T-cell (primary cell): ENCODE measurements at regions not wholly inside any gene's neighbourhood (a gene's known extent, or its start where the extent isn't known, plus 50 kb on each side); places are given as distances from the start of the nearest gene placed in this dataset.
A peak's percentile ranks its signal among the peaks of the same experiment; 100 is the strongest.
"Not testable (repeated sequence)": the region's sequence is repeated elsewhere in the genome, so short reads cannot be mapped to it uniquely, and the experiment has no call there.

Source experiments
- ATAC-seq, 4 experiments: fragments of 200-7000 bp in 3 of 4; fragments of 150-1000 bp in 1 of 4; cut with Tn5 transposase; replicated peaks in 1 of 4; 1 replicate in 3 of 4; 2 replicates in 1 of 4; pipeline ENCODE4 v1.10.0; 2021; ENCODE audit warnings: moderate library complexity in 3 of 4, mild to moderate bottlenecking in 2 of 4, moderate number of reproducible peaks in 1 of 4
- CTCF ChIA-PET, 2 donors: fragments of 300-600 bp; sonication (Branson Sonifier 250); formaldehyde crosslinking; loops; one replicate each; lab custom pipeline; 2022; ENCODE audit warnings: antibody characterized with exemption in 2 of 2; lab: Charles Lee
- POLR2A ChIA-PET, 2 donors: fragments of 300-600 bp; sonication (Branson Sonifier 250); formaldehyde crosslinking; loops; one replicate each; lab custom pipeline; 2022; ENCODE audit warnings: antibody characterized with exemption in 2 of 2; lab: Charles Lee
- DNase-seq, 35 experiments: peaks; one replicate each; pipeline versions ENCODE4 v3.0.0 to v3.0.0-alpha.2; 2013 to 2023
- H3K27ac ChIP-seq: one replicate; pipeline ENCODE4 v1.5.1; 2013; ENCODE audit warnings: low read length
- H3K27me3 ChIP-seq, 2 experiments: replicated peaks in 1 of 2; 1 replicate in 1 of 2; 2 replicates in 1 of 2; pipeline versions ENCODE4 v1.6.1 to v1.7.0; 2013; ENCODE audit warnings: low read length in 1 of 2, mixed read lengths in 1 of 2; ENCODE audit not compliant: control insufficient read depth in 2 of 2, insufficient read depth in 2 of 2; ENCODE audit errors: extremely low read depth in 1 of 2
- H3K36me3 ChIP-seq, 2 donors: 1 replicate in 1 of 2; 2 replicates in 1 of 2; pipeline versions ENCODE4 v1.6.1 to v1.7.0; 2013; ENCODE audit warnings: low read length in 1 of 2; ENCODE audit not compliant: control insufficient read depth in 2 of 2, insufficient read depth in 1 of 2; ENCODE audit errors: extremely low read depth in 1 of 2
- H3K4me1 ChIP-seq, 2 experiments: 1 replicate in 1 of 2; 2 replicates in 1 of 2; pipeline versions ENCODE4 v1.6.1 to v1.7.0; 2013; ENCODE audit warnings: low read length in 2 of 2, mixed read lengths in 1 of 2; ENCODE audit not compliant: insufficient read depth in 2 of 2, control insufficient read depth in 1 of 2; ENCODE audit errors: extremely low read depth in 1 of 2
- H3K4me3 ChIP-seq, 2 donors: 1 replicate in 1 of 2; 2 replicates in 1 of 2; pipeline versions ENCODE4 v1.5.1 to v1.7.0; 2013; ENCODE audit warnings: mild to moderate bottlenecking in 2 of 2, low read length in 1 of 2, moderate library complexity in 1 of 2; ENCODE audit not compliant: control insufficient read depth in 1 of 2; ENCODE audit errors: extremely low read depth in 1 of 2
- H3K9me3 ChIP-seq: 2 replicates; pipeline ENCODE4 v1.7.0; 2013
- H3K27ac Mint-ChIP-seq, 2 donors: one replicate each; pipeline ENCODE4 v1.8.0; 2020 to 2021; ENCODE audit warnings: mild to moderate bottlenecking in 2 of 2, mixed read lengths in 2 of 2
- H3K27me3 Mint-ChIP-seq, 2 donors: one replicate each; pipeline ENCODE4 v1.8.0; 2021 to 2022; ENCODE audit warnings: mixed read lengths in 2 of 2
- H3K36me3 Mint-ChIP-seq: one replicate; pipeline ENCODE4 v1.8.0; 2021; ENCODE audit warnings: mixed read lengths
- H3K4me1 Mint-ChIP-seq, 3 donors: one replicate each; pipeline ENCODE4 v1.8.0; 2020 to 2022; ENCODE audit warnings: mixed read lengths in 3 of 3, mild to moderate bottlenecking in 1 of 3
- H3K4me3 Mint-ChIP-seq, 3 donors: one replicate each; pipeline ENCODE4 v1.8.0; 2020 to 2022; ENCODE audit warnings: mild to moderate bottlenecking in 3 of 3, mixed read lengths in 3 of 3, moderate library complexity in 3 of 3
- H3K9me3 Mint-ChIP-seq, 3 donors: one replicate each; pipeline ENCODE4 v1.8.0; 2020 to 2022; ENCODE audit warnings: mixed read lengths in 3 of 3
- WGBS: methylation state at CpG from one replicate; pipeline ENCODE4 v1.1.5; 2013; ENCODE audit warnings: missing lambda C conversion rate; ENCODE audit not compliant: insufficient coverage; 5-methylcytosine and 5-hydroxymethylcytosine counted together

DNA sequence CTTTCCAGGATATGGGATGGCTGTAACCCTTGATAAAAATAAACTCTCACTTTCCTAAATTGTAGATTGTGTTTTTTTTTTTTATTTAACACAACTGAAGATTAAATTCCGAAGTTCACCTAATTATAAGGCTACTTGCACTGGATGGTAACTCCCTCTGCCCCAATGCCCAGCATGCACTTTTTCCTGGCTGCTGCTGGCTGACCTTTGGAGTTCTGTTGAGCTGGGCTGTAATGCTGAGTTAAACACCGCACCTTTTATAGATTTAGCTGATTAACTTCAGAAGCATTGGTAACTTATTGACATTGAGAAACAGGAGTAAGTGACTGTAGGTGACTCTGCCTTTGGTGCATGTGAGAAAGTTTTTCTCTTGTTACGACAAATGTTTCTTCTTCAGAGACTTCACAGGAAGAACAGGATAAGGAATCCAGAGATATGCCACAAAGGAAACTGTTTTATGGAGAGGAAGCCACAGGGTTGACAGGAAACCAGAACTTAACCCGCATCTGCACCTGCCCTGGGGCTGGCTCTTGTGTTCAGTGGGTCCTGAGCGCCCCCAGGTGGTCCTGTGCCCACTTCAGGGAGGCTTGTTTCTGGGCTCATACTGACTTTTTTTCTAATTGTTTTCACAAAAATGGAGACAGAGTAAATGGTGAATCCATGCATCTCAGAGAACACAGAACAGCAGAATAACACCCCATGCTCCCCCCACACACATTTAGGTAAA is 1240.3 kb downstream of the TMEM121 start:
- POLR2A ChIA-PET: interaction anchor here in 1 of 2 donors (0.6 kb wide), 1 partner anchor 104 kb away, joined by 3 read pairs; no protein-coding TSS in a partner anchor
- H3K27ac ChIP-seq: not testable (repeated sequence)

DNA sequence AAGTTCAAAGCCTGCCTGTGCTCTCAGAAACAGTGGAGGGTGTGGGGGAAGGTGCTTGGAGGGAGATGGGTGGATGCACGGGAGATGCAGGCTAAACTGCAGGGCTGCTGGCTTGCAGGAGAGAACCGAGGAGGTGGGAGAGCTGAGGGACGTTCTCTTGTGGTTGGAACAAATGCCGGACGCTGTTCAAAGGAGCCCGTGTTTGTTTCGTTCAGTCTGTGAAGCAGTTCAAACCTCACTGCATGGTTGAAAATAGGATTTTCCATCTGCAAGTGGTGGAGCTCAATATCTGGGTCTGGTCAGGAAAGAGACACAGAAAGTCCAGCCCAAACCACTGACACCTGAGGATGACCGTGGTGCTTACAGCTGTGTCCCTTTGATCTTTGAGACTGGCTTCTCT is 1241.8 kb downstream of the TMEM121 start:
- H3K9me3 Mint-ChIP-seq, H3K36me3 Mint-ChIP-seq, H3K27me3 ChIP-seq, ATAC-seq, H3K9me3 ChIP-seq, H3K27me3 Mint-ChIP-seq, POLR2A ChIA-PET, H3K4me3 ChIP-seq, CTCF ChIA-PET, DNase-seq, H3K27ac ChIP-seq, H3K36me3 ChIP-seq: not testable (repeated sequence)
- Mint-ChIP-seq H3K27ac (peak overlapping the region; percentile 58 to 87), H3K4me3 (peak overlapping the region in 1 of 3 donors; percentile 9), H3K4me1 (peaks cover 41 to 56% (median 48%) of the 10 kb centered on the region in 3 donors)
- peaks cover 13 to 26% of the 10 kb centered on the region in 2 experiments for H3K4me1 ChIP-seq
- WGBS: 56% methylated on average over 5 of the region's 8 CpGs

More for the DNA sequence above, 1240.3 kb downstream of the TMEM121 start:
- peaks cover 43 to 56% (median 48%) of the 10 kb centered on the region in 3 donors for H3K4me1 Mint-ChIP-seq
- not testable (repeated sequence) for H3K36me3 Mint-ChIP-seq, H3K36me3 ChIP-seq, H3K27me3 Mint-ChIP-seq, H3K4me3 ChIP-seq, H3K9me3 Mint-ChIP-seq, H3K27me3 ChIP-seq, H3K9me3 ChIP-seq
- DNase-seq: peak; percentile 23 to 80 (median 56)
- peak overlapping the region in 2 of 3 donors; percentile 34 to 70 for H3K4me3 Mint-ChIP-seq
- WGBS: 10% methylated on average over 2 of the region's 5 CpGs
- peak; percentile 43 to 77 (median 56) for ATAC-seq
- peak overlapping the region; percentile 74 to 92 for H3K27ac Mint-ChIP-seq
- peaks cover 13 to 33% of the 10 kb centered on the region in 2 experiments for H3K4me1 ChIP-seq
- CTCF ChIA-PET: interaction anchor here (0.7 to 1.5 kb wide), 3 partner anchors 10 to 214 kb away, joined by 4 to 5 read pairs (median 4); no protein-coding TSS in a partner anchor

DNA sequence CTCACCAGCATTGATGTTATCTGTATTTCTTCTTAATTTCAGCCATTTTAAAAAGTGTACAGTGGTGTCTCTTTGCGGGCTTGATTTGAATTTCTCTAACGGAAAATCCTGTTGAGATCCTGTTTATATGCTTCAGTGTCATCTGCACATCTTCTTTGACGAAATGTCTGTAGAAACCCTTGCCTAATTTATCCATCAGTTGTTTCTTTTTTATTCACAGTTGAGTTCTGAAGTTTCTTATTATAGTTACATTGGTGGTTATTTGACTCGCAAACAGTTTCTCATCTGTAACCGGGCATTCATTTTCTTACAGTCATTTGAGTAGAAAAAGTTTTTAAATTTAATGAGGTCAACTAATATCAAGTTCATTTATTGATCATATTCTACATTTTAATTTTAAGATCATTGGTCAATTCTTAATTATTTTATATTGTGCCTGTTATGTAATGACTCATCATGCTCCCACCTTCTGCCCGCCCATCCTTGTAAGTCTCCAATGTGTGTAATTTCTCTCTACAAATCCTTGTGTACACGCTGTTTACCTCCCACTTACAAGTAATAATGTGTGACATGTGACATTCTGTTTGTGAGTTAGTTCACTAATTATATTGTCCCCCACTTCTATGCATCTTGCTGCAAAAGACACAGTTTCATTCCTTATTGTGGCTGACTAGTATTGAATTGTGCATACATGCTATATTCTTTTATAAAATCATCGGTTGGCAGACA is 1242.8 kb downstream of the TMEM121 start:
- CTCF ChIA-PET, H3K27me3 Mint-ChIP-seq, H3K4me3 ChIP-seq, H3K27ac ChIP-seq, H3K36me3 Mint-ChIP-seq, H3K9me3 ChIP-seq, H3K27me3 ChIP-seq, POLR2A ChIA-PET, DNase-seq, H3K9me3 Mint-ChIP-seq, H3K36me3 ChIP-seq, ATAC-seq: not testable (repeated sequence)
- peaks cover 41 to 54% (median 48%) of the 10 kb centered on the region in 3 donors for H3K4me1 Mint-ChIP-seq
- no CpG with 5 or more reads among the region's 8 CpGs for WGBS
- peak overlapping the region; percentile 64 to 91 for H3K27ac Mint-ChIP-seq
- peak overlapping the region in 2 of 3 donors; percentile 4 to 42 for H3K4me3 Mint-ChIP-seq
- peaks cover 13 to 26% of the 10 kb centered on the region in 2 experiments for H3K4me1 ChIP-seq

DNA sequence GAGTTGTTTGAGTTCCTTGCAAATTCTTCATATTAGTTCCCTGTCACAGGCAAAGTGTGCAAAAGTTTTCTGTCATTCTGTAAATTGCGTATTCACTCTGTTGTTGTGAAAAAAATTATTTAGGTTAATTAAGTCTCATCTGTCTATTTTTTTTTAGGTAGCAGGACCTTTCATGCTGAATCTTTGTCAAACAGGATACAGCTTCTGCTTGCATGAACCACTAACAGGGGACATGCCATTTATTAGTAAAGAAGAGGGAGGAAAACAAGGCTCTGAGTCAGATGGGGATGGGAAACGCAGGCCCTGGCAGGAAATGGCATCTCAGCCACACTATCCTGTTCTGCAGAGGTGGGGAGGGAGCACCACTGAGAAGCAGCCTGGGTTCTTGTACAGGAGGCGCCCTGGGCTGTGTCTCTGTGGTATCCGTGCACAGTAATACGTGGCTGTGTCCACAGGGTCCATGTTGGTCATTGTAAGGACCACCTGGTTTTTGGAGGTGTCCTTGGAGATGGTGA is 1243.8 kb downstream of the TMEM121 start:
- H3K4me3 ChIP-seq, H3K27me3 ChIP-seq, H3K9me3 Mint-ChIP-seq, H3K9me3 ChIP-seq, H3K27me3 Mint-ChIP-seq, H3K36me3 Mint-ChIP-seq, H3K36me3 ChIP-seq, DNase-seq, CTCF ChIA-PET, POLR2A ChIA-PET: not testable (repeated sequence)
- Histone ChIP-seq H3K4me1 (peaks cover 13 to 32% of the 10 kb centered on the region in 2 experiments), H3K27ac (peak overlapping the region; percentile 29)
- Mint-ChIP-seq H3K27ac (peak overlapping the region; percentile 77 to 91), H3K4me1 (peaks cover 45 to 54% (median 46%) of the 10 kb centered on the region in 3 donors), H3K4me3 (peak overlapping the region in 2 of 3 donors; percentile 31 to 42)
- no CpG with 5 or more reads among the region's 5 CpGs for WGBS
- ATAC-seq: peak; percentile 73 to 85 (median 76)

DNA sequence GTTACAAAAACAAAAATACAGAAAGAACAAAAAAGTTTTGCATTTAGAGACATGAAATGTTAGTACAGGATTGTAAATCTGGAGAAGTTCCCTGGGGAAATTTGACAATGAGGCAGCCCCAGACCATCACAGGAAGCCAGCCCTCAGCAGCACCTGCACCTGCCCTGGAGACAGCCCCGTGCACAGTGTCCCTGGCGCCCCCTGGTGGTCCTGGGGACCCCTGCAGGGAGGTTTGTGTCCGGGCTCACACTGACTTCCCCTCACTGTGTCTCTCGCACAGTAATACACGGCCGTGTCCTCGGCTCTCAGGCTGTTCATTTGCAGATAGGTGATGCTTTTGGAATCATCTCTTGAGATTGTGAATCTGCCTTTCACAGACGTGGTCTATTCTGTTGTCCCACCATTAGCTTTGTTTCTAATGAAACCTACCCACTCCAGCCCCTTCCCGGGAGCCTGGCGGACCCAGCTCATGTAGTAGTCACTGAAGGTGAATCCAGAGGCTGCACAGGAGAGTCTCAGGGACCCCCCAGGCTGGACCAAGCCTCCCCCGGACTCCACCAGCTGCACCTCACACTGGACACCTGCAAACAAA is 1248.6 kb downstream of the TMEM121 start:
- H3K27me3 Mint-ChIP-seq, H3K27me3 ChIP-seq, POLR2A ChIA-PET, H3K4me3 ChIP-seq, H3K4me3 Mint-ChIP-seq, H3K9me3 Mint-ChIP-seq, H3K27ac ChIP-seq, H3K9me3 ChIP-seq, H3K36me3 Mint-ChIP-seq, H3K36me3 ChIP-seq, CTCF ChIA-PET: not testable (repeated sequence)
- peak; percentile 54 to 88 (median 76) for DNase-seq
- ATAC-seq: peak; percentile 46 to 71 (median 60)
- 7% methylated on average over 3 of the region's 11 CpGs for WGBS
- Mint-ChIP-seq H3K4me1 (peaks cover 16 to 19% (median 17%) of the 10 kb centered on the region in 3 donors), H3K27ac (peak overlapping the region in 1 of 2 donors; percentile 44)
- peaks cover 2 to 15% of the 10 kb centered on the region in 2 experiments for H3K4me1 ChIP-seq

DNA sequence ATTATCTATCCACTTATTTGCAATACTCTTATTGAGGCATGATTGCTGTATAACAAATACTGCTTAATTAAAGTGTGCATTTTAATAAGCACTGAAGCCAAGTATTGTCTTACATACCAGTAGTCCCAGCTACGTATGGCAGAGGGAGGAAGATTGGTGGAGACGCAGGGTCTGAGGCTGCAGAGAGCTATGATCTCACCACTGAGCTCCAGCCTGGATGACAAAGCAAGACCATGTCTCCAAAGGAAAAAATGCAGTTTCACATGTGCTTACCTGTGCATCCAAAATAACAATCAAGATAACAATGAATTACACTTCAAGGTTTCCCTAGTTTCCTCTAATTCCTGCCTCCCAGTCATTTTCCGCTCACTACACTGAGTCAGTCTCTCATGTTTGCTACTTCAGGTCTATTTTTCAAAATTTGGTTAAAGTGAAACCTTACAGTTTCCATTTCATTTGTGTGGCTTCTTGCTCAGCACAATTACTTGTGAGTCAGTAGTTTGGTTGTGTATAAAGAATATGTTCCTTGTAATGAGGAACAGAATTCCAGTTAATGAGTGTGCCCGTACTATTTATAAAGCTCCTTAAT is 1250.1 kb downstream of the TMEM121 start:
- ATAC-seq (no peak), DNase-seq (no peak)
- Mint-ChIP-seq H3K9me3 (peaks cover 0 to 6% (median 0%) of the 10 kb centered on the region in 3 donors), H3K36me3 (no peaks in the 10 kb centered on the region), H3K4me1 (peaks cover 8 to 13% (median 9%) of the 10 kb centered on the region in 3 donors), H3K27ac (no peak overlapping the region), H3K27me3 (peaks cover 0 to 6% of the 10 kb centered on the region in 2 donors), H3K4me3 (no peak overlapping the region)
- Histone ChIP-seq H3K4me3 (no peak overlapping the region), H3K27me3 (no peaks in the 10 kb centered on the region), H3K4me1 (peaks cover 0 to 9% of the 10 kb centered on the region in 2 experiments), H3K27ac (no peak overlapping the region), H3K36me3 (no peaks in the 10 kb centered on the region), H3K9me3 (no peaks in the 10 kb centered on the region)
- ChIA-PET CTCF (interaction anchor here (0.6 to 1.5 kb wide), 3 partner anchors 10 to 540 kb away, joined by 3 to 5 read pairs (median 3); no protein-coding TSS in a partner anchor), POLR2A (no interaction called here)
- 61% methylated on average over 3 of the region's 4 CpGs for WGBS
